Activated CD4-positive, alpha-beta T cell treated with anti-CD3 and anti-CD28 coated beads, Interleukin-2, amount 50 U/mL, for 1 hour (primary cell): ENCODE measurements at regions not wholly inside any gene's neighbourhood (a gene's known extent, or its start where the extent isn't known, plus 50 kb on each side); places are given as distances from the start of the nearest gene placed in this dataset.
A peak's percentile ranks its signal among the peaks of the same experiment; 100 is the strongest.

ENCODE experiments used
- DNase-seq: peaks from one replicate; pipeline ENCODE4 v3.0.0-alpha.2; 2020

DNA sequence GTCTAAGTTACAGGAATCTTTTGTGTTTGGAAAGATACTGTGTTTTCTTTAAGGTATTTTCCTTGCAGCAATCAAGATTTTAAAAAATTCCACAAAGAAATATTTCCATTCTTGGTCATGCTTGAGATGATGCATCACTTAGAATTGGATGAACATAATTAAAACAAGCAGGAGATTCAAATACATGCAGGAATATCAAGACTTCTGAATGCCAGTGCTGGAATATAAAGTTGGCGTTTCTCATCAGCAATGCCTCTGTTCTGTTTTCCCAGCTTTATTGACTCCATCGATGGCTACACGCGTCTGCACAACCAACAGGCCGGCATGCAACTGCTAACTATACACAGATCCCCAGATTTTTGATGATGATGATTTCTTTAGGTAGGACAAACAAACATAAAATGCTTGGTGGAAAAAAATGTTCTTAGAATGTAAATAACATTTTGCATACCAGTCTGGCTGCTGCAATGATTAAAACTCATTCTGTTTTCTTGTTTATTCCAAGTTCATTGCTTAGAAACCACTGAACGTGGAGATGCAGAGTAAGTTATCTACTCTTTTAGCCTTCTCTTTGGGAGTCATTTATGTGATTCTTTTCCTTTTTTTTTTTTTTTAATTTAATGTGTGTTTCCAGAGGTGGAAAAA, 91.3 kb upstream of the FAM171A1 start:
- DNase-seq, result no peak

DNA sequence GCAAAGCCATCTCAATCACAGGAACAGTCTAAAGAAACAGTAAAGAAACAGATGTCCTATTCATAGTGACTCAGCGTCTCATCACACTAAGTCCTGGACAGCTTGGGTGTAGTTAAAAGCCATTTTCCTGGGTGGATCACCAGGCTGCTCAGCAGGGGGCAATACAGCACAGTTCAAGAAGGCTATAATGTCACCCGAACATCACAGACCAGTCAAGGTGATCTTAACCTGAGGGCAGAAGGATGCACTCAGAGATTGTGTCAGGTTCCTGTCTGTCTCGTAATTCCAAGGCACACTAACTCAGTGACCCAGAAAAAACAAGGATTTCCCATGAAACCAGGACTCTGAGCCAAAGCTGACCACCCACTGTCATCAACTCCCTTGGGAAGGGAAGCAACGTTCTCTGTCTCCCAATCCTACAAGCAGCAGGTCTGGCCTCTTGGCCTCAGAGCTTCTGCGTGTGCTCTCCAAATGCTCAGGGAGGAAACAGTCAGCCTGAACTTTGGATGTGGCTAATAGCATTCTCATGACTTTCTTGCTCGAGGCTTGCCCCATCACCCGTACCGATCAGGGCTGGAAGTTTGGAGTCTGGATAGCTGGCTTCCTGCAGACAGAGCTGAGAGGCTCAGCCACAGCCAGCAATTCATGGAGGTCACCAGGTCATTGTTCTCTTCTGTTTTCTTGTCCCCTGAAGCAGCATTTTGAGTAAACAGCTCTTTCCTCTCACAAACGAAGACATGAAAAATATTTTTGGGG, 90.4 kb upstream of the FAM171A1 start:
- DNase-seq, result no peak

GRCh38 chr10:15460661-15461060, 89.6 kb upstream of the FAM171A1 start:
- no peak for DNase-seq

DNA sequence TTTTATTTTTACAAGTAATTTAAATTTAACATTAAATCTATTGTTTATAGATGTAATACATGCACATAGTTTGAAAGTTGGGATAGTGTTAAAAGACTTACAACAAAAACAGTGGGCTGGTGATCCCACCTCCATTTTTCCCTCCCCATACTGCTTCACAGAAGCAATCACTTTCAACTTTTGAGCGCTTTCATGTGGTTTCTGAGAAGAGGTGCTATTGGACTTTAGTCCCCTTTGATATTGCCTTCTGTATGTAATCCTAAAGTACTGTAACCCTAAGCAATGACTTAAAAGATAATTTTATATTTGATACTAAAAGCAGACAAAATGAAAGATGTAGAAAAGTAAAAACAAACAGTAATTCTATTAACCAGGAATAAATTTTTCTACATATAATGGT, 88.1 kb upstream of the FAM171A1 start:
- no peak for DNase-seq

- DNase-seq, result no peak
These were observed 86.3 kb upstream of the FAM171A1 start for GRCh38 chr10:15457382-15457781.

DNA sequence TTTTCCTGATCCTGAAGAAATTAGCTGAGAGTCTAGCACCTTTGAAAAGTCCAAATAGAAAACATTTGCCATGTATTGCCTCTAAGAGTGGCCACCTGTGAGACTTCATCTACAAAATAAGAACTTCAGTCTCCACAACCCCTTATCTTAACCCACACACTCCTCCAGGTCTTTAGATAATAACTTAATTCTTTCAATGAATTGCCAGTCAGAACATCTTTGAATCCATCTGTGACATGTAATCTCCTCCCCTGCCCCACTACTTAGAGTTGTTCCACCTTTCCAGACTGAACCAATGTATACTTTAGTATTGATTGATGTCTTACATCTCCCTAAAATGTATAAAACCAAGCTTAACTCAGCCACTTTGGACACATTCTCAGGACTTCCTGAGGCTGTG, 84.4 kb upstream of the FAM171A1 start:
- DNase-seq, result no peak

GRCh38 chr10:15453926-15454325, 82.8 kb upstream of the FAM171A1 start:
- no peak for DNase-seq

- DNase-seq, result no peak
These were observed 82.4 kb upstream of the FAM171A1 start for GRCh38 chr10:15453457-15453856.

GRCh38 chr10:15452545-15452944, 81.5 kb upstream of the FAM171A1 start:
- DNase-seq, result no peak

GRCh38 chr10:15451137-15452094, 80.3 kb upstream of the FAM171A1 start:
- no peak for DNase-seq

GRCh38 chr10:15448598-15448997, 77.5 kb upstream of the FAM171A1 start:
- no peak for DNase-seq

DNA sequence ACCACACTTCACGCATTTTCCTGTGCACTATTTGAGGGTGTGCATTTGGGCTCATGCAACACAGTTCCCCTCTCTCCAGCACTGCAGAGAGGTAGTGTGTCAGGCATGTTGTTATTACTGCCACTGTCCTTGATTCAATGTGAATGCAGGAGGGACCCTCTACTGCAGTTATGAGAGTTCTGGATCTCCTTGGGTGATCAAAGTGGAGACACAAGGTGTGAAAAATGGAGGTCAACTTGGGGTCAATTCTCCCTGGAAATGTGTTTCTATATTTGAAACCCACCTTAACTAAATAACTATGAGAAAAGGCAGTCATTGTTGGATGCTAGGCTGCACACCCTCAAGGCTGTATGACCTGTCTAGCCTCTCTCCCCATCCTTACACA, 73.9 kb upstream of the FAM171A1 start:
- no peak for DNase-seq

GRCh38 chr10:15444105-15445005, 73.3 kb upstream of the FAM171A1 start:
- DNase-seq, result no peak

DNA sequence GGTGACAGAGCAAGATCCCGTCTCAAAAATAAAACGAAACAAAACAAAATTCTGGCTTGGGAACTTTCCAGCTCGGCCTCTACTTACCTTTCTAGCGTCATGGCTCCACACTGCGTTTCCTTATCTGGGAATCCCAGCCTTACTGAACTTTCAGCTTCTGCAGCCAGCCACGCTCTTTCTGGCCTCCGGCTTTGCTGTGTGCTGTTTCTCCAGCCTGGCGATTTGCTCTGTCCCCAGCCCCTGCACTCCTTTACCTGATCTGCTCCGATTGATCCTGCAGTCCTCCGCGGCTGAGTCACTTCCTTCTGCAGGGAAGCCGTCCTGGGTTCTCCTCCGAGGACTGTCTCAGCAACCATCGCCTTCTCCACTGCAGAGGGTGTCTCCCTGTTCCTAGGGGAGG, 71.0 kb upstream of the FAM171A1 start:
- no peak for DNase-seq

DNA sequence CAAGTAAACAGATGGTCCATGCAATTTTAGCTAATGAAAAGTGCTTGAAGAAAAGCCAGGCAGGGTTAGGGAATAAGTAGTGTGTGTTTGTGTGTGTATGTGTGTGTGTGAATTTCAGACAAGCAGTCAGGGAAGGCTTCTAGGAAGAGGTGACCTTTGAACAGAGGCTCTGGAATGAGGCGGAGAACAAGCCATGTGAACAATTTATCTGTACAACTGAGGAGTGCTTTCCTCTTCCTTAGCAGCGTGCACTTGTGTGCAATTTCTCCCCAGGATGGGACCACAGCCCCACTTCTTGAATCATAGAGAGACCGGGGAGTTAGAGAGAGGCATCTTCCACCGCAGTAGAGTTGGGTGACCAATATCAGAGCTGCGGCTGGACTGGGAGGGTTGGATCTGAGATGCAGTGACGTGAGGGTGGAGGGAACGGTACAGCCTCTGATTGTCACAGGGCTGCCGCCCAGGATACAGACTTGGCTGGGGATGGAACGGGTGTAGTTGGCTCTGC, 69.2 kb upstream of the FAM171A1 start:
- DNase-seq, result no peak

DNA sequence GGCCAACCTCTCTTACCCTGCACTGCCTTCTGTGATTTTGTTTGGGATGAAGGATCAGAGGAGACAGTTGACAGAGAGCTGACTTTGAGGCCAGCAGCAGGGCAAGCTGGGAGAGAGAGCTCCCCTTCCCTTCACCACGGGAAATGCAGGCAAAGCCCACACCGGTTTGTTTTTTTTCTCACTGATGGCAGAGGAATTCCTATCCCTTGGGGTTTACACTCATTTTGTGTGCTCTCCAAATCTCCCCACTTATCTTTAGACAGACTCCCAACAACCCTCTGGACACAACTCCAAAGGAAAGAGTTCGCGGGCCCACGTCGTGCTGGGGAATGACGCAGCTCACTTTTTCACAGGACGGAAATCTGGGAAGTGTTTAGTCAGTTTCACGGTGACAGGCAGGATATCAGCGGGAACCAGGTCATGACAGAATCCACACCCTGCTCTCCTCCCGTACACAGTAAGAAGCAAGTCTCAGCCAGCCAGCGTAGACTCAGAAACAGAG, 68.3 kb upstream of the FAM171A1 start:
- DNase-seq, result no peak

GRCh38 chr10:15436696-15437095, 65.6 kb upstream of the FAM171A1 start:
- DNase-seq, result no peak

DNA sequence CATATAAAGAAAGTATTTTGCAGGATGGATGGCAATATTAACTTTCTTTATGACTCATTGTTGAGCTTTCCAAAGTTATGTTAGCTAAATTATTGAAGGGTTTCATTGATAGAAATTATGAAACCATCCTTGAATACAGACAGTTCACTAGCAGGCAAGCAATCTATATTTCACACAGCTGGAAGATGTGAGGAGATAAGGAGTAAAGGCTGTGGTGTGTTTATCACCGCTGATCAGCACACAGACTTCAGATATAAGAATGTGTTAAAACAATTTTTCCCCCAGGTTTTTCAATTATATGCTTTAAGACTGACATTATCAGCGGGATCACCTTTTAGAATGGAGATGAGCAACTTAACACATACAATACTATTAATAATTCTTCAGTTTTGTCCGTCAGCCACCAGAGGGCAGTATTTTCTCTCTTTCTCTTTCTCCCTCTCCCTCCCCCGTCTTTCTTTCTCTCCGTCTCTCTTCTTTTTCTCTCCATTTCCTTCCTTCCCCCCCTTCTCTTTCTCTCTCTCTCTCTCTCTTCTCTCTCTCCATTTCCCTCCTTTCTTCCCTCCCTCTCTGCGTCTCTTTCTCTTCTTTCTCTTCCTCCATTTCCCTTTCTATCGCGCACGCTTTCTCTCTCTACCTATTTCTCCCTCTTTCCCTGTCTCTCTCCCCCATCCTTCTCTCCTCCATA, 62.9 kb upstream of the FAM171A1 start:
- DNase-seq, result peak; percentile 3

DNA sequence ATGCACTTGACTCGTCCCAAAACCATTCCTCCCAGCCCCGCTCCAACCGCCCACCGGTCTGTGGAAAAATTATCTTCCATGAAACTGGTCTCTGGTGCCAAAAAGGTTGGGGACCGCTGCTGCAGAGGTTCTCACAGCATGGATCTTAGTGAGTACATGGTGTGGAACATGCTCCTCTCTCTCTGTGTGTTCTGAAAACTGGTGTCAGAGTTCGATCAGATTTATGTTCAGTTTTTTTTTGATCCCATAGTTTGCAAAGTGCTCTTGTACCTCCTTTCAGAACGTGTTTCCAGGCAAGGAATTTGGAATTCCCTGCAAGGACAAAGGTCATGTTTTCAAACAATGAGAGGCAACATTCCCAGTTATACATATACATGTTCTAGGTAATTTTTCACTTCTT, 61.2 kb upstream of the FAM171A1 start:
- no peak for DNase-seq

GRCh38 chr10:15430969-15431771, 60.1 kb upstream of the FAM171A1 start:
- no peak for DNase-seq

DNA sequence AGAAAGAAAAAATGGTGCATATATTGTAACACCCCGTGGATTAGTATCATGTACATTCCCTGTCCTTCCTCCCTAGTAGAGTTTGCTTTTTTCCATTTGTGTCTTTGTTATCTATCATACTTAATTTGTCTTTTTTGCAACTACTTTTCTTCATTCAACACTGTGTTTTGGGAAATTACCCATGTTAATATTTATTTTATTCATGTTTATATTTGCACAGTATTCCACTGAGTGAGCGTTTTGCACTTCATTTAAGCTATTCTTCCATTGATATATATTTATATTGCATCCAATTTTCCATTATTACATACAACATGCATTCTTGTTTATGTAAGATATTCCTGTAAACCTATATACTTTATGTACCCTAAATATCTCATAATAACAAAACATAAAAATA, 57.6 kb upstream of the FAM171A1 start:
- DNase-seq, result no peak
